ENCODE measurements at regions not wholly inside any gene's neighbourhood (a gene's known extent, or its start where the extent isn't known, plus 50 kb on each side); places are given as distances from the start of the nearest gene placed in this dataset.
A peak's percentile ranks its signal among the peaks of the same experiment; 100 is the strongest.

DNA sequence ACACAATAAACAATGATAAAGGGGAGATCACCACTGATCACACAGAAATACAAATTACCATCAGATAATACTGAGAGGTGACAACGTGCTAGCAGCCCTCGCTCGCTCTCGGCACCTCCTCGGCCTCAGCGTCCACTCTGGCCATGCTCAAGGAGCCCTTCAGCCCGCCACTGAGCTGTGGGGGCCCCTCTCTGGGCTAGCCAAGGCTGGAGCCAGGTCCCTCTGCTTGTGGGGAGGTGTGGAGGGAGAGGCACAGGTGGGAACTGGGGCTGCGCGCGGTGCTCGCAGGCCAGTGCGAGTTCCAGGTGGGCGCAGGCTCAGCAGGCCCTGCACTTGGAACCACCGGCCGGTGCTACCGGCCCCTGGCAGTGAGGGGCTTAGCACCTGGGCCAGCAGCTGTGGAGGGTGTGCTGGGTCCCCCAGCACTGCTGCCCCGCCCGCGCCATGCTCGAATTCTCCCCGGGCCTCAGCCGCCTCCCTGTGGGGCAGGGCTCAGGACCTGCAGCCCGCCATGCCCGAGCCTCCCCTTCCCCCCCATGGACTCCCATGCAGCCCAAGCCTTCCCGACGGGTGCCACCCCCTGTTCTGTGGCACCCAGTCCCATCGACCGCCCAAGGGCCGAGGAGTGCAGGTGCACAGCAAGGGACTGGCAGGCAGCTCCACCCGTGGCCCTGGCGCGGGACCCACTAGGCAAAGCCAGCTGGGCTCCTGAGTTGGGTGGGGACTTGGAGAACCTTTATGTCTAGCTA is 340.0 kb upstream of the GULP1 start:
- no peak overlapping the region for H3K4me3 ChIP-seq (ENCODE audit: low read depth, low read length)
- TF ChIP-seq, protein P1, sequence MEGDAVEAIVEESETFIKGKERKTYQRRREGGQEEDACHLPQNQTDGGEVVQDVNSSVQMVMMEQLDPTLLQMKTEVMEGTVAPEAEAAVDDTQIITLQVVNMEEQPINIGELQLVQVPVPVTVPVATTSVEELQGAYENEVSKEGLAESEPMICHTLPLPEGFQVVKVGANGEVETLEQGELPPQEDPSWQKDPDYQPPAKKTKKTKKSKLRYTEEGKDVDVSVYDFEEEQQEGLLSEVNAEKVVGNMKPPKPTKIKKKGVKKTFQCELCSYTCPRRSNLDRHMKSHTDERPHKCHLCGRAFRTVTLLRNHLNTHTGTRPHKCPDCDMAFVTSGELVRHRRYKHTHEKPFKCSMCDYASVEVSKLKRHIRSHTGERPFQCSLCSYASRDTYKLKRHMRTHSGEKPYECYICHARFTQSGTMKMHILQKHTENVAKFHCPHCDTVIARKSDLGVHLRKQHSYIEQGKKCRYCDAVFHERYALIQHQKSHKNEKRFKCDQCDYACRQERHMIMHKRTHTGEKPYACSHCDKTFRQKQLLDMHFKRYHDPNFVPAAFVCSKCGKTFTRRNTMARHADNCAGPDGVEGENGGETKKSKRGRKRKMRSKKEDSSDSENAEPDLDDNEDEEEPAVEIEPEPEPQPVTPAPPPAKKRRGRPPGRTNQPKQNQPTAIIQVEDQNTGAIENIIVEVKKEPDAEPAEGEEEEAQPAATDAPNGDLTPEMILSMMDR (IDR thresholded peaks at IDR 0.05; ENCODE audit: control insufficient read depth, extremely low read depth, insufficient read depth) = no peak
- no peak for DNase-seq (ENCODE audit: low read depth)

DNA sequence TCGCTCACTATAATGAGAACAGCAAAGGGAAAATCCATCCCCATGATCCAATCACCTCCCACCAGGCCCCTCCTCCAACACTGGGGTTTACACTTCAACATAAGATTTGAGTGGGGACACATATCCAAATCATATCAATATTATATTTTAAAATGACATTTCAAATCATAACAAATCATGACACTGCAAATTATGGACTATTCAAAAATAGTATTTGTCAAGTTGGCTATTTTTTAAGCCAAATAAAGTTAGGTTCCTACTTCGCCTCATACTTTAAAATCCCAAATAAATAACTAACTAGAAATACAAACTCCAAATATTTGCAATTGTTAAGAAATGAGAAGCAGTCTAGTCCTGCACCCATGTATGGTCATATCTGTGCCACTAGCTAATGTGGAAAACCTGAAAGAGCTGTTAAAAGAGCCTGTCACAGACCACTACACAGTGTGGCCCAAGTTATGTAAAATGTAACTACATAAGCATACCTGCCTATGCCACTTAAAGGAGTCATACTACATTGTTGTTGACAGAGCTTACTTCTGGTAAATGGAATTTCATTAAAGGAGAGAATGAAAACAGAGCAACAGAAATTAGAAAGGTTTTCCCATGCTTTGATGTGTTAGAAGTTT is 334.7 kb upstream of the GULP1 start:
- H3K4me3 ChIP-seq (ENCODE audit: low read depth, low read length) = no peak overlapping the region
- DNase-seq (ENCODE audit: low read depth) = no peak
- TF ChIP-seq, protein P1 (IDR thresholded peaks at IDR 0.05; ENCODE audit: control insufficient read depth, extremely low read depth, insufficient read depth) = no peak

DNA sequence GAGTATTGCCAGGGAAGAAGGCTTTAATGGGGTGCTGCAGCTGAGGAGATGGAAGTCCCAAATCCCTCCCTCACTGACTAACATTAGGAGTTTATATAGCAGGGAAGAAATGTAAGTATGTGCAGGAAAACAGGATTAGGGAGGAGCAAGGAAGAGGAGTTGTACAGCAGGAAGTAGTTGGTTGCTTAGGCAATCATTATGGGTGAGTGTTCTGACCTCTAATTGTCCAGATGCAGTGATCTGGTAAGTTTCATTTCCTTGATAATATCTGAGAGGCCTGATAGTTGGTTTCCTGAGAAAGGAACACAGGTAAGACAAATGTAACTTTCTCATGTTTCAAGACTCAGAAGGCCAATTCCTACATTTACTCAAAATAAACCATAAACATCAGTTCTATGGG is 331.9 kb upstream of the GULP1 start:
- peak; percentile 64 for DNase-seq (ENCODE audit: low read depth)
- TF ChIP-seq, protein P1 (IDR thresholded peaks at IDR 0.05; ENCODE audit: control insufficient read depth, extremely low read depth, insufficient read depth) = no peak
- no peak overlapping the region for H3K4me3 ChIP-seq (ENCODE audit: low read depth, low read length)

DNA sequence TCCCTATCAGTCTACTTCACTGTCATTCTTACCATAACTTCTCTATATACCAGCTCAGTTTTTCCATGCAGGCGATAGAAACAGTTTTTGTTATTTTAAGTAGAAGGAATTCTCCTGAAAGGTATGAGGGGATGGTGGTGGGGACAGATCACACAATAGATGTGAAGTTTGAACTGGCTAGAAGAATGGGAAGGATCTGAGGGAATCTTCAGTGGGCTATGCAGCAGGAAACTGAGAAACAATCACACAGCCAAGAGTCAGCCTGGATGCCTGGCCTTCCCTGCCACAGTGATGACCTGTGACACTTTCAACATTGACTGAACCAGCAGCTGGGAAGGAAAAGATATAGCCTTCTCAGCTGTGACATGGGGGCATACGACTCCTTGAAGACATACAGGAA is 329.1 kb upstream of the GULP1 start:
- TF ChIP-seq, protein P1 (IDR thresholded peaks at IDR 0.05; ENCODE audit: control insufficient read depth, extremely low read depth, insufficient read depth) = no peak
- no peak for DNase-seq (ENCODE audit: low read depth)
- H3K4me3 ChIP-seq (ENCODE audit: low read depth, low read length) = no peak overlapping the region

DNA sequence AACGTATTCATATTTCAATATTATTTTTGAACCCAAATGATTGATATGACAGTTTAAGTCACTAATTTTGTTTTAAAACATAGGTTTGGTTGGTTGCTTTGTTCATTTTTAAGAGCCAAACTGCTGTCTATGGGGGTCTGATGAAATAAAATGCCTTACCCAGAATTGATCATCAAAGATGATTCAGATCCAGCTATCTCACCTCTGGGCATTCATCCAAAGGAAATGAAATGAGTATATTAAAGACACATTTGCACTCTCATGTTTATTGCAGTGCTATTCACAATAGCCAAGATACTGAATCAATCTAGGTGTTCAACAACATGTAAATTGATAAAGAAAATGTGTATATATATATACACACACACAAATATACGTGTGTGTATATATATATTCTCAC is 326.9 kb upstream of the GULP1 start:
- TF ChIP-seq, protein P1 (IDR thresholded peaks at IDR 0.05; ENCODE audit: control insufficient read depth, extremely low read depth, insufficient read depth) = no peak
- no peak for DNase-seq (ENCODE audit: low read depth)
- no peak overlapping the region for H3K4me3 ChIP-seq (ENCODE audit: low read depth, low read length)

DNA sequence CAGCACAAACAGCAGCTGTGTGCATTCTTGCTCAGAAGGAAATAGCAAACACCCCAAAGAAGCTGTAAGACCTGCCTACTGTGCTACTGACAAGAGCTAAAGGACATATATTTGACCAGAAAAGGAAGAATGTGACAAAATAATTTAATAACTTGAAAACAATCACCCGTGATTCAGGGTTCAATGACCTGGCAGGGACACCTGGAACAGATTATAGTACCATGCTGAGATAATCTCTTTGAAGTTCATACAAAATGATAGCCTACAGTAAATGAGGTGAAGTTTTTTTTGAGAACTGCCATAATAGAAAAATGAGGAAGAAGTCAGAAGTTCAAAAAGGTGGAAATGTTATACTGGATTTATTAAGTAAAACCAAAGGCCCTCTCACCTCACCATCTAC is 324.8 kb upstream of the GULP1 start:
- H3K4me3 ChIP-seq (ENCODE audit: low read depth, low read length) = no peak overlapping the region
- no peak for DNase-seq (ENCODE audit: low read depth)
- TF ChIP-seq, protein P1 (IDR thresholded peaks at IDR 0.05; ENCODE audit: control insufficient read depth, extremely low read depth, insufficient read depth) = no peak
